D721Med (cell line): ENCODE measurements at regions not wholly inside any gene's neighbourhood (a gene's known extent, or its start where the extent isn't known, plus 50 kb on each side); places are given as distances from the start of the nearest gene placed in this dataset.

Source experiments
- DNase-seq: peaks from one replicate; pipeline ENCODE4 v3.0.0; 2011; ENCODE audit warnings: low spot score; ENCODE audit not compliant: insufficient read length
- FAIRE-seq: peaks from 2 replicates; lab custom pipeline; 2011; peaks lifted over from hg19 to GRCh38; lab: Jason Lieb, UNC
- CTCF ChIP-seq: IDR thresholded peaks from 2 replicates; pipeline ENCODE4 v1.5.1; 2012; ENCODE audit warnings: mild to moderate bottlenecking, control low read depth; ENCODE audit not compliant: insufficient read depth; ENCODE audit errors: missing control alignments

DNA sequence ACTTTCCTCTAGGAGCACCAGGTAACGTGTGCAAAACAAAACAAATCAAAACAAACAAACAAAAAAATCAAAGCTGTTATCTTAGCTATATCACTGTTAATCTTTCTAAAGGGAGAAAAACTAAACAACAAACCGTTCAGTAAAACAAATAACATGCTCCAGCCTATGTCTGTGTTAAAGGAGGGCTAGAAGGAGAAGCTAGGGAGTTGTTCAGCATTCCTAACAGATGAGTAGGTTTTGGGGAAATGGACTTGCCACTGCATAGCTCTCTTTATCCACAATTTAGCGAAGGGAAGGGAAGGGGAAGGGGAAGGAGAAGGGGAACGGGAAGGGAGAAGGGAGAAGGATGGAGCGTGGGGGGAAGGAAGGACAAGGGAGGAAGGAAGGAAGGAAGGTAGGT, 134.2 kb upstream of the AKR1E2 start:
- no peak for DNase-seq
- TF ChIP-seq CTCF: no peak
- no peak for FAIRE-seq

GRCh38 chr10:4691301-4691700, 134.7 kb upstream of the AKR1E2 start:
- FAIRE-seq (no peak), DNase-seq (no peak)
- TF ChIP-seq CTCF: no peak

DNA sequence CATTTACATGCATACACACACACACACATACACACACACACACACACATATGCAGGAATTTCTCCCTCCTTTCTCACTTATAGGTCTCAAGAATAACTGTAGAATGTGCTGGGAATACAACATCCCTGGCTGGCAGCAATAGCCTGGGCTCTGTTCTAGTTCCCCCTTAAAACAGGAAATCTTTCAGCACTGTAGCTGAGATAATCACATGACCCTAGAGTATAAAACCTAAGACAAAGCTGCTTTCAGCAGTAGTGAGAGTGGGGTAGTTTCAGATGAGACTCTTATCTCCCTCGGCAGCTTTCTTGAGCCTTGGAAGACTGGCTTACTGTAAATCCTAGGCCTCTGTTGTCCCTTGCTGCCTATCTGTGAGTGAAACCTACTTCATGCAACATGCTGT, 137.4 kb upstream of the AKR1E2 start:
- FAIRE-seq: no peak
- DNase-seq: no peak
- no peak for TF ChIP-seq CTCF

GRCh38 chr10:4688168-4688567, 137.8 kb upstream of the AKR1E2 start:
- DNase-seq (no peak), FAIRE-seq (no peak)
- no peak for TF ChIP-seq CTCF

GRCh38 chr10:4687397-4687796, 138.6 kb upstream of the AKR1E2 start:
- no peak for TF ChIP-seq CTCF
- DNase-seq: no peak
- no peak for FAIRE-seq

DNA sequence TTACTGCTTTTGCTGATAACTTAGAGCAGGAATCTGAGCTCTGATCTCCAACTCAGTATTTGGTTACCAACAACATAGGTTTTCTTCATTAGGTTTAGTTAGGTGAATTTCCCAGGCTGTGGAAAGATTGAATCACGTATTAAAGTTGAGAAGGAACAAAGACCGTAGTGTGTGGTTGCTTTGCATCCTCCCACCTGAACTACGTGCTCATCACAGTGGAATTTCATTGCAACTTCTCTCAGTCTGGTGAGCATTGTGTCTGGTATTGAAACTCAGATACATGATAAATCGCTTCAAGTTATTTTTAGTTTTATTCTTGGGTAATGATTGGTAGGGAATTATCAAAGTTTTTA, 139.4 kb upstream of the AKR1E2 start:
- TF ChIP-seq CTCF: no peak
- DNase-seq: no peak
- FAIRE-seq: no peak

GRCh38 chr10:4685904-4686643, 139.9 kb upstream of the AKR1E2 start:
- no peak for FAIRE-seq
- DNase-seq: no peak
- no peak for TF ChIP-seq CTCF
